Lung microvascular endothelial cell (primary cell): ENCODE measurements at regions not wholly inside any gene's neighbourhood (a gene's known extent, or its start where the extent isn't known, plus 50 kb on each side); places are given as distances from the start of the nearest gene placed in this dataset.
"Not testable (repeated sequence)": the region's sequence is repeated elsewhere in the genome, so short reads cannot be mapped to it uniquely, and the experiment has no call there.

Experiments used
- DNase-seq, 2 donors: peaks; one replicate each; pipeline versions ENCODE4 v3.0.0 to v3.0.0-alpha.2; 2010; ENCODE audit warnings: low read depth in 2 of 2

DNA sequence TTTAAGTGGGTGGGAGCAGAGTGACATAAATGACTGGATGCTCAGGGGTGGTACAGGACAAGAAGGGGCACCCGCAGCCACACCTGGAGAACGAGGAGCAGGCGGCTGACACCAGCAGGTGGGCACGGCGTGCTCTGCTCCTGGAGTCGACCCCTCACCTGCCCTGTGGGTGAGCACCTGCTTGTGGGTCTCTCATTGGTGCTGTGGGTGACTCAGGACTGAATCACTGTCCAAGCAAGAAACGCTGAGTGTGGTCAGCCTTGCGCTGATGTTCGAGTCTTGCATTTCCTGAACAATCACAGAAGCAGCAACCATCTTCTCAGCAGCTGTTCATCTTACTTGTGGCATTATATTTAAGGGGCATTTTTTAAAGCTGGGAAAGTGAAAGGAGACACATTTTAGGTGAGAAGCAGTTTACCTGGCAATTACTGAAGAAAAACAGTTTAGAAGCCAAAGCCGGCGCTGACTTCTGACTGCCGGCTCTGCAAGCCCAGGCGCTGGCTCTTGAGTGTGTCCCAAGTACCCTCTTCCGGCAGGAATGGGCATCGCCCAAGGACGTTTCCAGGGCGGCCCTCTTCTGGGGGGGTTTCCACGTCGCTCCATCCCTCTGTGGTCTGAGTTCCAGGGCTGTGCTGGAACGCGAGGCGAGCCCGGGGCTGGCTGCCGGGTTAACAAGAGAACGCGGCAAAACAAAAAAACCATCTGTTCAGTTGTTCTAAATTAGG is 145.2 kb upstream of the PFKP start:
- peak in 1 of 2 donors; percentile 63 for DNase-seq

DNA sequence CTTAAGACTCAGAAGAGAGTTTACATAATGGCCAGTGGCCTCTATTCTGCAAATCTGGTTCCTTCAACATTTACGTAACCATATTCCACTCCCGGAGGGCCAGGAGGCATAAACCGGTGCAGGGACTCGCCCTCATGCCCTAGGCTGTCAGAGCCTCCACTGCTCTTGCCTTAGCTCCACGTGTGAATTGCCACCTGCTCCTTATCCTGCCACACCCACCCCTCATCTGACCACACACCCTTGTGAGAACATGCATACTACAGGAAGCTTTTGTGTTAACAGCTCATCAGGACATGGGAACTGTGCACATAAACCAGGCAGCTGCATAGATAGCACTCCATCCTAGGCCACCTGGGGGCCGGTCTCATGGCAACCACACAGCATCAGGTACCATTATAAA is 146.7 kb upstream of the PFKP start:
- DNase-seq = no peak

DNA sequence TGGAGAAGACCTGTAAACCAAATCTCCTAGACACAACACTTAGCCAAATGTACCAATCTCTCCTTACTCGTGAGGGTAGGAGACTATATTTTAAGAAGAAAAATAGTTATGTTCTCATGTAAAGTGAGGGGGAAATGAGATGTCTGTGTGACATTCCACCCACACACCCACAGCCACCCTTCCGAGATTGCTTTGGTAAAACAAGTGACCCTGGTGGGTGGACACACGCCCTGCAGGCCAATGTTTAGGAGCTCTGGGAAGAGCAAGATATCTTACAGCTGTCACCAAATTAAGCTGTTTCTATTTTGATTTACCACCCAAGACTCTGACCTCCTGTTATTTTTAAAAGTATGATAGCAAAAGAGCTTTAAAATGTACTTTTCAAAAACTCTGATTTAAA is 147.2 kb upstream of the PFKP start:
- no peak for DNase-seq

DNA sequence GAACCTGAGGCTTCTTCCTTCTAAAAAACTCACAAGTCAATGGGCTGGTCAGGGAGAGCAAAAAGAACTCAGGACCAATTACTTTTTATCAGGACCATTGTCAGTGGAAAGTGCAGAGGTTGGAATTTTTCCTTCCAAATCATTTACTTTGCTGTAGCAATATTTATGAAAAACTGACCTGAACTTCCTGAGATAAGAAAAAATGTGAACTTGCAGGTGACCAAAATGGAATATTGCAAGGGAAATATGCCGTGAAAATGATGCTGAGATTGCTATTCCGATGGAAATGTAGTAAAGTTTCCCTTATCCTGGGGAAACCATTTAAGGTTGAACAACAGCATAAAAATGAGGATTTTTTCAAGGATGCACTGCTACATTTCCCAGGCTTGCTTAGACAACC is 148.3 kb upstream of the PFKP start:
- peak in 1 of 2 donors; percentile 72 for DNase-seq

DNA sequence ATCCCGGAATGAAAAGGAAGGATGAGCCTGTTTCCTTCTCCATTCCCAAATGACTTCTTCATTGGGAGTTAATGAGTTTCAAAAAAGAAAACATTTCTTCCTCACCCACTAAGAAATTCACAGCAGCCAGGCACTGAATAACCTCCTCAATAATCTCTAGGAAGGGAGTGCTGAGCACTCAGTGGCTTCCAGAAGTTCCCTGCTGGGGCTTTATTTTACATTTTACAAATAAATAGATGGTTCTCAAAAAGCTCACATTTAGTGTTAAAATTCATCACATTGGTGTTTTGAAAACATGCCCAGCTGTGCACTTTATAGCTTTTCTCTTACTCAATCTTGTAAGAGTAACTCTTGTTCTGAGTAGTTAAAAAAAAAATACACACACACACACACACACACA is 148.9 kb upstream of the PFKP start:
- no peak for DNase-seq

DNA sequence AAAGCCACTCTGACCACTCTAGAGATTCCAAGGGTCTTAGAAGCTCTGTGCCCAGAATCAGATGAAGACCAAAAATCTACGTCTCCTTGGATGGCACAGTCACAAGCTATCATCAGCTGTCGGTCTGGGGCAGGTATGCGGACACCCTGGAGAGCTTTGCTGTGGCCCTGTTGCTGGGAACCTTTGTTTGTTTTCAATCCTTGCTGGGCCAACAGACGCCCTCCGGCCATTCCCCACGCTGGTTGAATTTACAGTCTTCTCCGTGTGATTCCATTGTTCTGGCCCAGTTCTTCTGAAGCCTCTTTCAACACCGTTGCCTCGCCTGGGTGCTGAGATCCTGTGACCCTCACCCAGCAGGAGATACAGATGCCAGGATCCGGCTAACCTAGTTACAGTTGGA is 149.4 kb upstream of the PFKP start:
- DNase-seq = no peak

DNA sequence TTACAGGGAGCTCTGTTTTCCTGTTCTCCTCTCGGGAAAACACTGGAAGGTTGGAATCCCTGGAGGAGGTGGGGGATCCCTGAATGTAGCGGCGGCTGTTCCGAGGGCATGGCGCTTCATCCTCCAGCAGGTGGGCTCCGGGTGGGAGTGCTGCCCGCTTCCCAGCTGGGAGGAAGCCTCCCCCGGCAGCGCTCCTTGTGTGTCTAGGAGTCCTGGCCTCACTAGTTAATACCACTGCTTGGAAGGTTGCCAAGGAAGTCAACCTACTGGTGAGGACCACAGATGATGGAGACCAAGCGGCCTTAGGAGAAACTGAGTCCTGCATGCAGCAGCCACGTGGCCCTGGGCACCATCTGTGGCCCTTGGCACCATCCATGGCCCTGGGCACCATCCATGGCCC is 151.9 kb upstream of the PFKP start:
- no peak for DNase-seq

DNA sequence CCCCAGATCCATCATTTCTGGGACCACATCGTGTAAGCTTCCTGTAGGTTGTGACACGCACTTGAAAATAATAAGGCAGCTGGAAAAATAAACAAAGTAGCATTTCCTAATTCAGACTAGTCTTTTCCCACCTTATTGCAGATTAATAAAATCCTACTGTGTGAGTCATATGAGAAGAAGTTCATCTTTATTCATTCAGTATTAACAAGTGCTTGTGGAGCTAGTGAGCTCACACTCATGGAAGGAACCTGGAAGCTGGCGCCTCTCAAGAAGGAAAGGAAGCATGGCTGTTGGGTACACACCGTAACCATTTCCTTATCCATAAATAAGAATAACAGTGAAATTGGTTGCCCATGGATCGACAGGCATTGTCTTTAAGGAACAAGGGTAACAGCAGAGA is 152.6 kb upstream of the PFKP start:
- peak in 1 of 2 donors; percentile 29 for DNase-seq

DNA sequence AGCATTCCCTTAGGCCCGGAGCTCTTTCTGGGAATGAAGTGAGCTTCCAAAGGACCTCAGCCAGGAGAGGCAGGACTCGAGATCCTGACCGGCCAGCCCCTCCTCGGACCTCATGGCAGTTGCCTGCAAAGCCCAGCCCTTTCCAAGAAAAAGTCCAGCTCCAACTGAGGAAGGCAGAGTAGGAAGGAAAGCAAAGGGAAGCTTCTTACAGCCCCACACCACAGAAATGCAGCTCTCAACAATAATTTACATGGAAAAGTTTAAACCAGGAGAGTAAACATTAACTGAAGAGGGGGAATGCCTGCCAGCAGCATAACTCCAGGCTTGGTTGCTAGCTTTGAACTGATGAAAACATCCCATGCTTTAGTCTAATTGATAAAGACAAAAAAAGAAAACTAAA is 153.9 kb upstream of the PFKP start:
- DNase-seq = no peak

DNA sequence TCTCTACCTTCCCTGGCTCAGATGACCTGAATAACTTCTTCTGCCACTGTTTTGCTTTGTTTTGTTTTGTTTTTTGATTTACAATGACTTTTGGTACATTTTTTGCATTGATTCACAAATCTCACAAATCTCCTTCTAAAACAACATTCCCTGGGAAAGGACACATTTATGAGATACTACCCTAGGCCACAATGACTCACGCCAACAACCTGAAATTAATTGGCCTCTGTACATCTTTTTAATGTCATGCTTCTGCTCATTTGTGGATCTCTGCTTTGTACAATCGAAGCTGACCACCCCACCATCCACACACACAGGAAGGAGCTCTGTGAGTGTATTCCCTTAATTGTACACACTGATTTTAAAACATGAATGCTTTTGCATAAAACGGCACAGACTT is 156.7 kb upstream of the PFKP start:
- DNase-seq = no peak

DNA sequence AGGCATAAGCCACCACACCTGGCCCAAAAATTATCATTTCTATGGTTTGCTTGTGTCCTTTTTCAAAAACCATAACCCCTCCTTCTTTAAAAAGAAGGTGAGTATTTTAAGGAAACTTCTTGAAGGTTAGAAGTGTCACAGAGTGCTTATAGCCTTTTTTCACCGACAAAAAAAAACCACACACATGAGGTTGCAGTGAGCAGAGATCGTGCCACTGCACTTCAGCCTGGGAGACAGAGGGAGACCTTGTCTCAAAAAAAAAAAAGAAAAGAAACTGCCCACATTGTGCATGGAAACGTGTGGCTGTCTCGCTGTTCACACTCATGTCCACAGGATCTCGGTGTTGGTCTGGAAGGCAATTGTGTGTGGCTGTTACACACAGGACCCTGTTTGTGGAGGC is 157.4 kb upstream of the PFKP start:
- no peak for DNase-seq

DNA sequence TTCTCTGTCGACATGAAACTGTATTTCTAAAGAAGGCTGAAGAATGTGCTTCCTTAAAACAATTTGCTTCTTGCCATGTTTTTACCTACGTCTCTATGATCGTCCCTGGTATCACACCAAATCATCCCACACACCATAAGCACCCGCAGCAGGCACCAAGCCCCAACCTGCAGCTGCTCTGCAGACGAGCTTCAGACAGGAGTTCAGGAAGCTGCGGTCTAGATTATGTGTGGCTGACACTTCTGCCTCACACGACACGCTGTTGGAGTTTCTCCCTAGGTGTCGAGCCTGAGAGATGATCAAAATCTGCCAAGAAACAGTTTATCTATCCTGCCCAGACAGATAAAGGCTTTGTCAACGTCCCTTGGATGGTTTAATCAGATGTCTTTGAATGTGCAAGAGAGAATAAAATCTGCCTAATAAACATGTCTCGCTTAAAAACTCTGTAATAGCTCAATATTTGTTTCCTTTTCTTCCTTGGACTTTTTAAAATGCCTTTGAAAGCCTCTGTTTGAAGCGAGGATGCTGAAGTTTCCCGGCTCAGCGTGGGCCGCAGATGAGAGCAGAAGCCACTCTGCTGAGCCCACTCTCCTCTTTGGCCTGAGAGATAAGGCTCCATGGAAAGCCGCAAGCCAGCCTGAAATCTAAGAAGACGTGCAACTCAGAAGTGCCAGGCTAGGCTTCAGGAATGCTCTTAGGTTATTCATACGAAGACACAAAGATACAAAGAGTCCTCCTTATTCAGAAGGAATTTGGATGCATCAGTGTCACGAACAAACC is 158.3 kb upstream of the PFKP start:
- peak in 1 of 2 donors; percentile 50 for DNase-seq

DNA sequence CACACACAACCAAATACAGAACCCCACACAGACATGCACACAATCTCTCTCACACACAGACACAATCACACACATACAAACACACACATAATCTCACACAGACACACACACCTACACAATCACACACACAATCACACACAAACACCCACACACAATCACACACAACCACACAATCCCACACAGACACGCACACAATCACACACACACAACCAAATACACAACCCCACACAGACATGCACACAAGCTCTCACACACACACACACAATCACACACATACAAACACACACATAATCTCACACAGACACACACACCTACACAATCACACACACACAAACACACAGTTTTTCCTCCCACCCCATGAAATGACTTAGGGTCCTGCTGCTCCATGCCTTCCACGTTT is 160.4 kb upstream of the PFKP start:
- no peak for DNase-seq

DNA sequence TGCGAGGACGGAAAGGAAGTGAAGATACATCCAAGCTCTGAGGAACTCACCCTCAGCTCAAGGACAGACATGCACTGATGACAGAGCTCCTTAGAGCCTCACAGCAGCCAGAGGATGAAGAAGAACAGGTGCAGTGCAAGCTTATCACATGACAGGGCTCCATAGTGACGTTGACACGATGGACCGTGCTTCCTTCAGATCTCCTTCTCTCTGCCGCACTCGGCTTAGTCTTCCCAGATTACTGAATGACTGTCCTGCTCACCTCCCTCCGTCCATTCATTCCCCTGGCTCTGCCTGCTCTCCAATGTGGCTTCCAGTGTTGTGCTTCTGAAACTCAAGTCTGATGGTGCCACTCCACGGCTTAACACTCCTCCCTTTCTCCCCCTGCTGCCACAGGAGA is 161.5 kb upstream of the PFKP start:
- no peak for DNase-seq

DNA sequence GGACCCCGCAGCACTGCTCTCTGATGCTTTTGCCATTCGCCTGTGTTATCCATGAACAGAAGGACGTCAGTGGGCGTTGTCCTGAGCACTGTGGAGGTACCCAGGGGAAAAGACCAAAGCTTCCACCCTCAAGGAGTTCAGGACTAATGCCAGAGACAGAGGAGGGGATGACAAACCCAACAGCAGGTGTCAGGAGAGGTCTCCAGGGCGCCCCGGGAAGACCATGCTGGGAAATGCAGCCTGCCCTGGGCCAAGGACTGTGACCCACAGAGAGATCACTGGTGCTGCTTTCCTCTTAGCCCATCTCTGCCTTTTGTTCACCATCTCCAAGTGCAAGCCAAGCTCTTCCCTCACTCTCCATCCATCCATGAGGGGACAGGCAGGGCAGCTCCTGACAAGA is 166.8 kb upstream of the PFKP start:
- no peak for DNase-seq

DNA sequence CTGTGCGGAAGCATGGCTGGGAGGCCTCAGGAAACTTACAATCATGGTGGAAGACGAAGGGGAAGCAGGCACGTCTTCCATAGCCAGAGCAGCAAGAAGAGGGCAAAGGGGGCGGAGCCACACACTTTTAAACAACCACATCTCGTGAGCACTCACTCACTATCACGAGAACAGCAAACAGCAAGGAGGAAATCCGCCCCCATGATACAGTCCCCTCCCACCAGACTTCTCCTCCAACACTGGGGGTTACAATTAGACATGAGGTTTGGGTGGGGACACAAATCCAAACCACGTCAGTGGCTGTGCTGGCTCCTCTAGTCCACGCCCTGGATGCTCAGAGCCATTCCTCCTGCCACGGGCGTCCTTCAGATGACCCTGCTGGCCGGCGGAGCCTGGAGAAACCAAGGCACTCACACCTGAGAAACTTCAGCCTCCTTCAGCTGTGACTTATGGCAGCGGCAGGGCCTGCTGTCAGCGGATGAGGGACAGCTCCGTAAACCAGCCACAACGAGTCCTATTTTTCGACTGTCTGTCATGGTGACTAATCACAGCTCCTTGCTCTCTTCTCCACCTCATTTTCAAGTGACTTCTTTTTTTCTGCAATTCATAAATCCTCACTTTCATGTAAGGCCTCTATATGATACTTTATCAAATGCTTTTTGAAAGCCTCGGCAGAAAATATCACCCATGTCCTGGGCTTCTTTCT is 167.9 kb upstream of the PFKP start:
- no peak for DNase-seq

DNA sequence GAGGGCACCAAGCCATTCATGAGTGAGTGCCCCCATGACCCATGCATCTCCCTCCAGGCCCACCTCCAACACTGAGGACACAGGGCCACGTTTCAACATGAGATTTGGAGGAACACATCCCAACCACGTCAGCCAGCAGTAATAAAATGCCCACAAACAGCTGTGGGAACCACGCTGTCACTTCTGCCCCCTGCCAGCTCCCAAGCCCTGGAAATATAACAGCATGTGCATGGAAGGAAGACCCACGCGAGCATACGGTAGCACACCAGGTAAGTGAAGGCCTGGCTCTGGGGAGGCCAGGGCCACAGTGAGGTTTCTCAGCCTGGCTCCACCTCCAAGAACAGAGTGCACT is 168.9 kb upstream of the PFKP start:
- peak in 1 of 2 donors; percentile 5 for DNase-seq

DNA sequence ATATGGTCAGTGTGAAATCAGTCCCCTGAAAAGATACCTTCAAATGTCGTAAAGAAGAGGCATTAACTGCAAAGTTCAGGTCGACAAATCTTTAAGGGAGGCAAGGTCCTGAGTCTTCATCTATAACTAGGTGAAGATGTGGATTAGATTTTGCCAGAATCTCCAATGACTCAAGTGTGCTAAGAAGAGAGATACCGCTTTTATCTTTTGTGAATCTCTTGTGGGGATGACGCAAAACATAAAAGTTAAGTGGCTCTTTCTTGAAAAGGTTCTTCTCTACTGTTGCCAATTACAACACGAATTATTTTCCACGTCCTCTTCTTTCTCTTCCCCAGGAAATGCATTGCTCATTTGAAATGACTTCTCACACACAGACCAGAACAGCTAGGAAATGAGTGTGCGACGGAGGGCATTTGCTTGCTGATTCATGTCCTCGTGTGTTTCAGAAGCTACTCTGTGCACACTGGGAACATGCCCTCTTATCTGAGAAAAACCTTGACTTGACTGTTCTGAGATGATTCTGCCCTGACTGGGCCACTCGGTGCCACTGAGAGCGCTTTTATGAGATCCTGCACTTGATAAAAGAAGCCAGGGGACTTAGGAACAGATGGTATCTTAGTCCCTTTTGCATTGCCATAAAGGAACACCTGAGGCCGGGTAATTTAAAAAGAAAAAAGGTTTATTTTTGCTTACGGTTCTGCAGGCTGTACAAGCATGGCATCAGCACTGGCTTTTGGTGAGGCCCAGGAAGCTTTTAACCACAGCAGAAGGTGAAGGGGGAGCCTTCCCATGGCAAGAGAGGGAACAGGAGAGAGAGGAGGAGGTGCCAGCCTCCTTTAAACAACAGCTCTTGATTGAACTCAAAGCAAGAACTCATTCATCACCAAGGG is 169.5 kb upstream of the PFKP start:
- DNase-seq = peak; percentile 91 to 98

DNA sequence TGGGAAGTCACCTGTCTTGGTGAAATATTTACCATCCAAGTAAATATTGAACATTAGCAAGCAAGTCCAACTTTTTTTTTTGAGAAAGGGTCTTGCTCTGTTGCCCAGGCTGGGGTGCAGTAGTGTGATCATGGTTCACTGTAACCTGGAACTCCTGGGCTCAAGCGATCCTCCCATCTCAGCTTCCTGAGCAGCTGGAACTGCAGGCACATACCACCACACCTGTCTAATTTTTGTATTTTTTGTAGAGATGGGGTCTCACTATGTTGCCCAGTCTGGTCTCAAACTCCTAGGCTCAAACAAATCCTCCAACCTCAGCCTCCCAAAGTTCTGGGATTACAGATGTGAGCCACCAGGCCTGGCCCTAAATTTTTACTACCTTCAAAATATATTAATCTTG is 171.0 kb upstream of the PFKP start:
- DNase-seq = not testable (repeated sequence)

DNA sequence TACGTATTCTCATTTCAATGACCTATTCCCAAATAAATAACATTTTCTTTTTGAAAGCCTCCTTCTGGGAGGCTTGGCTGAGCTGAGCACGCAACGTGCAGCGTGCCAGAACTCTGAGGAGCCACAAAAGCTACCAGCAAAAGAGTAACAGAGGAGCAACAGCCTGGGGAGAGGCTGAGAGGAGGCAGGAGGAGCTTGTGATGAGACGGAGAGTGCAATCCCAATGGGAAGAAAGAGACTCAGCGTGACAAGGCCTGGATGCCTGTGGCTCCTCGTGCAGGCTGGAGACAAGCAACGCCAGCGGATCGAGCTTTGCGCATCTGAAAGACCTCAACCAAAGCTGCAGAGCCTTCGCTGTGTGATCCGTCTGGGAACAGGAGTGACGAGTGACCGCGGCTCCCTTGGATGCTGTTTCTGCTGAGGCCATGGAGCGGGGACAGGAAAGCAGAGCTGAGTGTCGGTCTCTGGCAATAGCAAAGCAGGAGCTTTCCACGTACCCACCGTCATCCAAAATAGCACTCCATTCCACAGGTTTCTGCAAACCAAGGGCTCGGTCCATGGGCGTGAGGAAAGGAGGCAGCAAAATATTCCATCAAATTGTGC is 171.7 kb upstream of the PFKP start:
- no peak for DNase-seq

DNA sequence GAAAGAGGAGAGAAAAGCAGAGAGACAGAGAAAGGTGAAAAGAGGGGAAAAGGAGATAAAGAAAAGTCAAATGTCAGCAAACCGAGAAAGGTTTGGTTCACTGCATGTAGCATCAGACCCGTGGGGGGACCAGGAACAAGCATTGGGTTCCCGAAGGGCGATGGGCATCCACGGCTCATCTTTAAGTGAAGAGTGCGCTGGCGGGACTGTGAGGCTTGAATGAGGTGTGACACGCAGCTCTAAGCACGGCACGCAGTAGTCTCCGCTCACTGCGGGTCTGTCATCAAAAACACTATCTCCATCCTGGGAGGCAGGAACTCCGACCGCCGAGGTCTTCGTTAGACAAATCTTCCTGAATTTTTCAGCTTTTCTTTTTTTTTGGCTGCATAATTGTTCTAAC is 173.4 kb upstream of the PFKP start:
- no peak for DNase-seq
